ENCODE measurements at regions not wholly inside any gene's neighbourhood (a gene's known extent, or its start where the extent isn't known, plus 50 kb on each side); places are given as distances from the start of the nearest gene placed in this dataset.

DNA sequence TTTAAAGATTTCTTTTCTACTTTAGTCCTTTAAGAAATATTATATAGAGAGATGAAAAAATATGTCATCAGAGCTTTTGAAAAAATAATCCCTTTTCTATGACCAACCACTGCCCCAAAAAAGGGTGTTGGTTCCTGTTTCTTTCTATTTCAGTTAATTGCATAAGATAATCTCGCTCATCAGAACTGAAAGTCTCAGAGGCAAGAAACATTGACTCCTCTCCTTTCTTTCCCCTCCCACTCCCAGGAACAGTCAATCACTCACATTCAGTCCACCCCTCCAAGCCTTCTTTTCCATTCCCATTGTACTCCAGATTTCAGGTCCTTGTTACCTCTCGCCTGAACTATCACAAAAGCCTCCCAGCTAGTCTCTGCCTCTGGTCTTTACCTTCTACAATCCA, 153.7 kb upstream of the ABI3BP start:
- no peaks in the 10 kb centered on the region for H3K27me3 ChIP-seq (ENCODE audit: control insufficient read depth, insufficient read depth, low read length)
- no peak overlapping the region for H3K4me2 ChIP-seq (ENCODE audit: low read depth, low read length)
- no peak overlapping the region for H2AK5ac ChIP-seq (ENCODE audit: low read depth, low read length)
- H3K9ac ChIP-seq (ENCODE audit: low read depth, low read length): no peak overlapping the region
- dilution Hi-C loops (cut with HindIII; ENCODE audit: low sequenced_read_pairs, unreplicated experiment) (no loop called here), intact Hi-C loops (cut with micrococcal nuclease) (no loop called here), in situ Hi-C loops (cut with MboI; ENCODE audit: low sequenced_read_pairs) (no loop called here)
- TF ChIP-seq POLR2A (IDR thresholded peaks at IDR 0.05; ENCODE audit: low read depth, low read length) (no peak), CHD1 (IDR thresholded peaks at IDR 0.05; ENCODE audit: low read depth, low read length) (no peak), RCOR1 (IDR thresholded peaks at IDR 0.05; ENCODE audit: insufficient replicate concordance, low read length) (no peak), NFE2L2 (IDR thresholded peaks at IDR 0.05; ENCODE audit: low read depth, low read length) (no peak), MAZ (IDR thresholded peaks at IDR 0.05; ENCODE audit: borderline replicate concordance, low read depth, low read length) (no peak), BHLHE40 (IDR thresholded peaks at IDR 0.05; ENCODE audit: low read depth, low read length) (no peak), FOS (IDR thresholded peaks at IDR 0.05; ENCODE audit: low read depth, low read length) (no peak), CEBPB (IDR thresholded peaks at IDR 0.05; ENCODE audit: low read depth, low read length) (no peak), MAFK (IDR thresholded peaks at IDR 0.05; ENCODE audit: low read depth, low read length) (no peak), MXI1 (IDR thresholded peaks at IDR 0.05; ENCODE audit: borderline replicate concordance, low read depth, low read length) (no peak)
- TF ChIP-seq, protein P1, sequence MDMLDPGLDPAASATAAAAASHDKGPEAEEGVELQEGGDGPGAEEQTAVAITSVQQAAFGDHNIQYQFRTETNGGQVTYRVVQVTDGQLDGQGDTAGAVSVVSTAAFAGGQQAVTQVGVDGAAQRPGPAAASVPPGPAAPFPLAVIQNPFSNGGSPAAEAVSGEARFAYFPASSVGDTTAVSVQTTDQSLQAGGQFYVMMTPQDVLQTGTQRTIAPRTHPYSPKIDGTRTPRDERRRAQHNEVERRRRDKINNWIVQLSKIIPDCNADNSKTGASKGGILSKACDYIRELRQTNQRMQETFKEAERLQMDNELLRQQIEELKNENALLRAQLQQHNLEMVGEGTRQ (IDR thresholded peaks at IDR 0.05; ENCODE audit: low read depth, low read length): no peak
- WGBS, 2 experiments (ENCODE audit: extremely low coverage in 2 of 2, insufficient read length in 1 of 2): 90% methylated on average over 1 of the region's 2 CpGs; no CpG with 5 or more reads in 1 of the 2 experiments
- H2AFZ ChIP-seq (replicated peaks; ENCODE audit: low read length, poor library complexity): no peak overlapping the region
- H3K4me3 ChIP-seq (ENCODE audit: insufficient read depth, low read depth, low read length): no peak overlapping the region
- H4K5ac ChIP-seq (ENCODE audit: low read depth, low read length): no peak overlapping the region
- no peak overlapping the region for H3K23ac ChIP-seq (ENCODE audit: low read depth, low read length)
- no peak overlapping the region for H4K91ac ChIP-seq (ENCODE audit: insufficient read depth, low read depth, low read length)
- no peak overlapping the region for H4K8ac ChIP-seq (ENCODE audit: low read depth in 2 of 2, low read length in 2 of 2)
- H2BK20ac ChIP-seq (ENCODE audit: low read depth, low read length): no peak overlapping the region
- no peak for DNase-seq
- H3K4ac ChIP-seq (ENCODE audit: low read depth, low read length): no peak overlapping the region
- no peak overlapping the region for H3K18ac ChIP-seq (ENCODE audit: low read depth, low read length)
- no peak overlapping the region for H2BK15ac ChIP-seq (ENCODE audit: low read depth, low read length)
- no peak overlapping the region for H3K56ac ChIP-seq (ENCODE audit: extremely low read depth, insufficient read depth, low read length)
- H3K9me1 ChIP-seq (ENCODE audit: insufficient read depth, low read length): no peaks in the 10 kb centered on the region
- no peaks in the 10 kb centered on the region for H3K79me1 ChIP-seq (ENCODE audit: low read depth in 1 of 2, low read length in 2 of 2)
- ChIA-PET CTCF (no interaction called here), POLR2A (ENCODE audit: unreplicated experiment) (no interaction called here)
- no peak overlapping the region for H2BK120ac ChIP-seq (ENCODE audit: low read depth, low read length)
- H3K36me3 ChIP-seq (ENCODE audit: control insufficient read depth, insufficient read depth, low read length): no peaks in the 10 kb centered on the region
- no peaks in the 10 kb centered on the region for H3K9me3 ChIP-seq (ENCODE audit: control insufficient read depth, insufficient read depth, low read length)
- H2AK9ac ChIP-seq (replicated peaks; ENCODE audit: low read depth, low read length, poor library complexity): no peak overlapping the region
- no TSS peak for BruUV-seq (replicated peaks)
- H3K14ac ChIP-seq (replicated peaks; ENCODE audit: low read depth, low read length): no peak overlapping the region
- ATAC-seq (ENCODE audit: low read depth): no peak
- H2BK5ac ChIP-seq (ENCODE audit: low read depth, low read length, poor library complexity, severe bottlenecking): no peak overlapping the region
- H3K27ac ChIP-seq (ENCODE audit: insufficient read depth, low read length): no peak overlapping the region
- no peaks in the 10 kb centered on the region for H3K4me1 ChIP-seq (ENCODE audit: control insufficient read depth, insufficient read depth, low read length)
- H4K20me1 ChIP-seq (ENCODE audit: insufficient read depth, low read length): no peaks in the 10 kb centered on the region

Data from IMR-90 (cell line).